Heart right ventricle (tissue), 16 donors: ENCODE measurements at regions not wholly inside any gene's neighbourhood (a gene's known extent, or its start where the extent isn't known, plus 50 kb on each side); places are given as distances from the start of the nearest gene placed in this dataset.
"Not testable (repeated sequence)": the region's sequence is repeated elsewhere in the genome, so short reads cannot be mapped to it uniquely, and the experiment has no call there.

Experiments used
- ATAC-seq, 8 donors: fragments of 200-7000 bp; cut with Tn5 transposase; one replicate each; pipeline ENCODE4 v1.9.1; 2020; ENCODE audit warnings: mild to moderate bottlenecking in 8 of 8, moderate library complexity in 8 of 8, moderate number of reproducible peaks in 1 of 8
- DNase-seq, 2 donors: peaks; one replicate each; pipeline ENCODE4 v3.0.0-alpha.2; 2020
- H3K27ac ChIP-seq, 10 donors: fragments of 200-600 bp; sonication (generic) in 2 of 10; one replicate each; pipeline versions ENCODE4 v1.5.0 to v1.8.0; 2020 to 2022; ENCODE audit warnings: mild to moderate bottlenecking in 3 of 10
- H3K27me3 ChIP-seq, 7 donors: fragments of 200-600 bp; one replicate each; pipeline ENCODE4 v1.8.0; 2021 to 2022; ENCODE audit warnings: mild to moderate bottlenecking in 2 of 7
- H3K36me3 ChIP-seq, 9 donors: fragments of 200-600 bp; sonication (generic) in 1 of 9; one replicate each; pipeline versions ENCODE4 v1.5.0 to v1.8.0; 2020 to 2022; ENCODE audit warnings: mild to moderate bottlenecking in 2 of 9
- H3K4me1 ChIP-seq, 9 donors: fragments of 200-600 bp; sonication (generic) in 1 of 9; one replicate each; pipeline versions ENCODE4 v1.5.0 to v1.8.0; 2020 to 2022; ENCODE audit warnings: mild to moderate bottlenecking in 4 of 9
- H3K4me3 ChIP-seq, 10 donors: fragments of 200-600 bp; sonication (generic) in 2 of 10; one replicate each; pipeline versions ENCODE4 v1.5.0 to v1.8.0; 2020 to 2022; ENCODE audit warnings: mild to moderate bottlenecking in 7 of 10, moderate library complexity in 2 of 10
- H3K9me3 ChIP-seq, 11 donors: fragments of 200-600 bp in 10 of 11; sonication (generic) in 2 of 11; one replicate each; pipeline versions ENCODE4 v1.5.0 to v1.8.0; 2013 to 2022; ENCODE audit warnings: mild to moderate bottlenecking in 2 of 11, control low read depth in 1 of 11, moderate library complexity in 1 of 11
- WGBS, 2 donors: extraction: QIAGEN DNeasy Blood & Tissue Kit; methylation state at CpG; one replicate each; pipeline ENCODE4 v1.1.7; 2013; ENCODE audit warnings: inconsistent platforms in 1 of 2; 5-methylcytosine and 5-hydroxymethylcytosine counted together
- intact Hi-C, 10 donors: fragments of 100-400 bp; cut with DNase I; formaldehyde crosslinking; loops; one replicate each; pipeline versions ENCODE4 v1.11.1 to v1.14.2; 2022
- TF ChIP-seq, protein P1 (sequence below), 9 donors: fragments of 200-600 bp; sonication (generic) in 2 of 9; IDR thresholded peaks; one replicate each; pipeline versions ENCODE4 v1.5.0 to v1.8.0; 2021 to 2022; ENCODE audit warnings: antibody characterized with exemption in 9 of 9, mild to moderate bottlenecking in 5 of 9, moderate library complexity in 1 of 9
- donor health status: Arrhythmogenic right ventricular cardiomyopathy.
- donor health status: ischemic (EF 13 %, LVEDD 7.1; RV severe dilation, severe dysfunction).
- donor health status: healthy with polysubstance abuse.
- donor health status: DM: no; HTN: yes; CAD: no.
- donor health status: DM: no; HTN: no; CAD: no.
- donor health status: ischemic (EF 25% LVEDD 6.9; RV normal size, moderate dysfunction).
- donor health status: ischemic (EF 25% LVEDD 5.7; RV mildly dilated, moderate dysfunction).
- donor health status: healthy.
- donor health status: DM: yes; HTN: yes; CAD: no.
- donor health status: Ischemic cardiomyopathy.
- donor health status: ischemic (EF 35%, LVEDD 5.7; RV mildly dilated, moderate dysfunction).
- donor health status: nonischemic (EF 11% LVEDD 7.7; RV severe dilation, severe dysfunction).
- donor health status: DM: yes; HTN: yes; CAD: no.
- donor health status: PGD.
- donor health status: ischemic (EF 29% LVEDD 5.4; RV normal size, mild dysfunction).
- donor health status: nonischemic (EF 23%, LVEDD 6.1; RV moderate dilation, normal function).

DNA sequence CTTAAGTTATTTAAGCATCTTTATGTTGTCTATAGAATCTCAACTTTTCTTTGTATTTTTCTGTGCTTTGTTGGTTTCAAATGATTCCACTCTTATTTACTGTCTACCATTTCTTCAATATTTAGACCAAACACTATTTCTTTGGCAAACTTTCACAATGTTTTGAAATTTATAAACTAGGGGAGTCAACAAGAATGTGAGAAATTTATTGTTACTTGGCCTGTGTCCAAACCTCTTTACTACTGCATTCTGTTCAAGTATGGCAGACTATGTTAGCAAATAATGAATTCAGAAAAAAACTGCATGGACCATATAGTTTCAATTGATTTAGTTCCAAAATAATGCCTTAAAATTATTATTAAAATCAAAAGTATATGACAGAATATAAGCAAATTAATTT lies 470.2 kb downstream of the FBXO15 start:
- TF ChIP-seq, protein P1, sequence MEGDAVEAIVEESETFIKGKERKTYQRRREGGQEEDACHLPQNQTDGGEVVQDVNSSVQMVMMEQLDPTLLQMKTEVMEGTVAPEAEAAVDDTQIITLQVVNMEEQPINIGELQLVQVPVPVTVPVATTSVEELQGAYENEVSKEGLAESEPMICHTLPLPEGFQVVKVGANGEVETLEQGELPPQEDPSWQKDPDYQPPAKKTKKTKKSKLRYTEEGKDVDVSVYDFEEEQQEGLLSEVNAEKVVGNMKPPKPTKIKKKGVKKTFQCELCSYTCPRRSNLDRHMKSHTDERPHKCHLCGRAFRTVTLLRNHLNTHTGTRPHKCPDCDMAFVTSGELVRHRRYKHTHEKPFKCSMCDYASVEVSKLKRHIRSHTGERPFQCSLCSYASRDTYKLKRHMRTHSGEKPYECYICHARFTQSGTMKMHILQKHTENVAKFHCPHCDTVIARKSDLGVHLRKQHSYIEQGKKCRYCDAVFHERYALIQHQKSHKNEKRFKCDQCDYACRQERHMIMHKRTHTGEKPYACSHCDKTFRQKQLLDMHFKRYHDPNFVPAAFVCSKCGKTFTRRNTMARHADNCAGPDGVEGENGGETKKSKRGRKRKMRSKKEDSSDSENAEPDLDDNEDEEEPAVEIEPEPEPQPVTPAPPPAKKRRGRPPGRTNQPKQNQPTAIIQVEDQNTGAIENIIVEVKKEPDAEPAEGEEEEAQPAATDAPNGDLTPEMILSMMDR (IDR thresholded peaks at IDR 0.05), result no peak
- intact Hi-C loops, result no loop called here
- no peaks in the 10 kb centered on the region for H3K27me3 ChIP-seq
- H3K27ac ChIP-seq, result no peak overlapping the region
- DNase-seq, result no peak
- H3K36me3 ChIP-seq, result no peaks in the 10 kb centered on the region
- H3K9me3 ChIP-seq, result no peaks in the 10 kb centered on the region
- no peak overlapping the region for H3K4me3 ChIP-seq
- ATAC-seq, result no peak
- no peaks in the 10 kb centered on the region for H3K4me1 ChIP-seq

GRCh38 chr18:73674125-73674865 lies 473.3 kb downstream of the FBXO15 start:
- Histone ChIP-seq H3K9me3 (no peaks in the 10 kb centered on the region), H3K27me3 (no peaks in the 10 kb centered on the region), H3K4me3 (no peak overlapping the region), H3K4me1 (no peaks in the 10 kb centered on the region), H3K36me3 (no peaks in the 10 kb centered on the region), H3K27ac (no peak overlapping the region)
- DNase-seq (no peak), ATAC-seq (no peak)
- intact Hi-C loops, result no loop called here
- 83 to 88% methylated on average over 6 of the region's 6 CpGs for WGBS, 2 donors
- TF ChIP-seq, protein P1 (IDR thresholded peaks at IDR 0.05), result no peak

DNA sequence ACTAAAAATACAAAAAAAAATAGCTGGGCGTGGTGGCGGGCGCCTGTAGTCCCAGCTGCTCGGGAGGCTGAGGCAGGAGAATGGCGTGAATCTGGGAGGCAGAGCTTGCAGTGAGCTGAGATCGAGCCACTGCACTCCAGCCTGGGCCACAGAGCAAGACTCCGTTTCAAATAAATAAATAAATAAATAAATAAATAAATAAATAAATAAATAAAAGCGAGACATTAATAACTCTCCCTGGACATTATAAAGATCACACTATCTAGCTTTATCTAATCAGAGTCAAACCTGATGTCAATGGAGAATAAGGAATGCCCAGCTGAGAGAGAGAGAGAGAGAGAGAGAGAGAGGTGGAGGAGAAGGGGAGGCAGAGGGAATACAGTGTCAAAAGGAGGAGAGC lies 476.2 kb downstream of the FBXO15 start:
- H3K27ac ChIP-seq, H3K4me3 ChIP-seq, intact Hi-C loops, H3K36me3 ChIP-seq, H3K27me3 ChIP-seq, H3K9me3 ChIP-seq, H3K4me1 ChIP-seq, DNase-seq, ATAC-seq: not testable (repeated sequence)
- WGBS, 2 donors, result 94 to 95% methylated on average over 8 of the region's 8 CpGs

DNA sequence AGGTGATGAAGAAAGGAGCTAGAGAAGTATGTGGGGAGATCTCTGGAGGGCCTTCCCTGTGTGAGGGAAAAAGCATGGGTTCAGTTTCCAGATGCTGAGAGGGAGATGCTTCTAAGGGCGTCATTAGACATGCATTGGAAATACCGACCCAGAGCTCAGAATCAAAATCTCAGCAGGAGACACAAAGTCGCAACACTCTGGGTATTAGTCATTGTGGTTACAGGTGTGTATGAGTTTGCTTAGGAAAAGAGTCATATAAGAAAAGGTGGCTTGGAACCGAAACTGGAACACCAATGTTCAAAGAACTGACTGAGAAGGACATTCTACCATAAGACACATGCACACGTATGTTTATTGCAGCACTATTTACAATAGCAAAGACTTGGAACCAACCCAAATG lies 477.1 kb downstream of the FBXO15 start:
- WGBS, 2 donors, result 89 to 97% methylated on average over 5 of the region's 5 CpGs
- intact Hi-C loops, result no loop called here
- Histone ChIP-seq H3K27ac (no peak overlapping the region), H3K36me3 (no peaks in the 10 kb centered on the region), H3K4me3 (no peak overlapping the region), H3K4me1 (no peaks in the 10 kb centered on the region), H3K27me3 (no peaks in the 10 kb centered on the region), H3K9me3 (peaks cover 0 to 1% (median 0%) of the 10 kb centered on the region in 11 donors)
- ATAC-seq (no peak), DNase-seq (no peak)
- TF ChIP-seq, protein P1 (IDR thresholded peaks at IDR 0.05), result no peak

GRCh38 chr18:73670039-73670438 lies 477.6 kb downstream of the FBXO15 start:
- Histone ChIP-seq H3K4me3 (no peak overlapping the region), H3K36me3 (no peaks in the 10 kb centered on the region), H3K4me1 (no peaks in the 10 kb centered on the region), H3K9me3 (peaks cover 0 to 3% (median 0%) of the 10 kb centered on the region in 11 donors), H3K27ac (no peak overlapping the region), H3K27me3 (no peaks in the 10 kb centered on the region)
- intact Hi-C loops, result no loop called here
- no peak for ATAC-seq
- no peak for DNase-seq
- TF ChIP-seq, protein P1 (IDR thresholded peaks at IDR 0.05), result no peak
